IMR-90 (cell line): ENCODE measurements at regions not wholly inside any gene's neighbourhood (a gene's known extent, or its start where the extent isn't known, plus 50 kb on each side); places are given as distances from the start of the nearest gene placed in this dataset.

Source experiments
- ATAC-seq: fragments of 200-7000 bp; cut with Tn5 transposase; 2 replicates; pipeline ENCODE4 v1.9.1; 2020; ENCODE audit warnings: low read depth, mild to moderate bottlenecking, moderate library complexity
- BruUV-seq: library from RNA; stranded (reverse); fragments of 400-500 nt; replicated peaks from 2 replicates; lab custom pipeline; 2021; lab: Mats Ljungman, UMichigan
- CTCF ChIA-PET: fragments of 300-600 bp; formaldehyde crosslinking; extraction: SDS; loops from one replicate; lab custom pipeline; 2021; ENCODE audit warnings: antibody characterized with exemption; lab: Yijun Ruan, JAX
- POLR2A ChIA-PET: fragments of 300-600 bp; sonication (Branson Sonifier 250); formaldehyde crosslinking; loops from one replicate; lab custom pipeline; 2022; ENCODE audit warnings: antibody characterized with exemption; ENCODE audit not compliant: unreplicated experiment; lab: Charles Lee
- DNase-seq: peaks from one replicate; pipeline ENCODE4 v3.0.0; 2013
- H2AFZ ChIP-seq: replicated peaks from 2 replicates; pipeline ENCODE3; 2013; ENCODE audit warnings: low read length, mild to moderate bottlenecking; ENCODE audit not compliant: poor library complexity
- H2AK5ac ChIP-seq: 2 replicates; pipeline ENCODE4 v1.6.1; 2013; ENCODE audit warnings: low read depth, low read length, inconsistent platforms
- H2AK9ac ChIP-seq: replicated peaks from 2 replicates; pipeline ENCODE3; 2013; ENCODE audit warnings: mild to moderate bottlenecking, low read depth, low read length, moderate library complexity; ENCODE audit not compliant: poor library complexity
- H2BK120ac ChIP-seq: 2 replicates; pipeline ENCODE4 v1.6.1; 2013; ENCODE audit warnings: low read depth, low read length, inconsistent platforms
- H2BK15ac ChIP-seq: 3 replicates; pipeline ENCODE4 v1.6.1; 2013; ENCODE audit warnings: low read depth, low read length, inconsistent platforms
- H2BK20ac ChIP-seq: 2 replicates; pipeline ENCODE4 v1.6.1; 2013; ENCODE audit warnings: low read depth, mild to moderate bottlenecking, inconsistent platforms, low read length, moderate library complexity
- H2BK5ac ChIP-seq: 2 replicates; pipeline ENCODE4 v1.6.1; 2013; ENCODE audit warnings: mild to moderate bottlenecking, low read depth, low read length, inconsistent platforms; ENCODE audit not compliant: poor library complexity, severe bottlenecking
- H3K14ac ChIP-seq: replicated peaks from 2 replicates; pipeline ENCODE4 v1.6.1; 2013; ENCODE audit warnings: low read depth, low read length, inconsistent platforms
- H3K18ac ChIP-seq: 2 replicates; pipeline ENCODE4 v1.6.1; 2013; ENCODE audit warnings: low read depth, low read length, control low read depth
- H3K23ac ChIP-seq: 2 replicates; pipeline ENCODE4 v1.6.1; 2013; ENCODE audit warnings: low read depth, low read length, inconsistent platforms
- H3K27ac ChIP-seq: 2 replicates; pipeline ENCODE4 v1.5.1; 2013; ENCODE audit warnings: mild to moderate bottlenecking, control low read depth, low read length; ENCODE audit not compliant: insufficient read depth
- H3K27me3 ChIP-seq: 2 replicates; pipeline ENCODE4 v1.6.1; 2013; ENCODE audit warnings: low read length; ENCODE audit not compliant: control insufficient read depth, insufficient read depth
- H3K36me3 ChIP-seq: 2 replicates; pipeline ENCODE4 v1.6.1; 2013; ENCODE audit warnings: low read length, mixed read lengths; ENCODE audit not compliant: control insufficient read depth, insufficient read depth
- H3K4ac ChIP-seq: 2 replicates; pipeline ENCODE4 v1.6.1; 2013; ENCODE audit warnings: low read depth, low read length, inconsistent platforms
- H3K4me1 ChIP-seq: 2 replicates; pipeline ENCODE4 v1.6.1; 2013; ENCODE audit warnings: low read length, mixed read lengths; ENCODE audit not compliant: control insufficient read depth, insufficient read depth
- H3K4me2 ChIP-seq: 2 replicates; pipeline ENCODE4 v1.6.1; 2013; ENCODE audit warnings: low read depth, mild to moderate bottlenecking, control low read depth, low read length, moderate library complexity
- H3K4me3 ChIP-seq: 2 replicates; pipeline ENCODE4 v1.5.1; 2013; ENCODE audit warnings: low read depth, mild to moderate bottlenecking, control low read depth, low read length, moderate library complexity; ENCODE audit not compliant: insufficient read depth
- H3K56ac ChIP-seq: 2 replicates; pipeline ENCODE4 v1.6.1; 2013; ENCODE audit warnings: low read length, inconsistent platforms; ENCODE audit not compliant: insufficient read depth; ENCODE audit errors: extremely low read depth
- H3K79me1 ChIP-seq, 2 experiments: 2 replicates each; pipeline ENCODE4 v1.6.1; 2013; ENCODE audit warnings: low read length in 2 of 2, inconsistent platforms in 1 of 2, low read depth in 1 of 2
- H3K9ac ChIP-seq: 2 replicates; pipeline ENCODE4 v1.6.1; 2013; ENCODE audit warnings: low read depth, low read length, control low read depth
- H3K9me1 ChIP-seq: 2 replicates; pipeline ENCODE4 v1.6.1; 2013; ENCODE audit warnings: low read length, inconsistent platforms; ENCODE audit not compliant: insufficient read depth
- H3K9me3 ChIP-seq: 2 replicates; pipeline ENCODE4 v1.6.1; 2013; ENCODE audit warnings: low read length; ENCODE audit not compliant: control insufficient read depth, insufficient read depth
- H4K20me1 ChIP-seq: 2 replicates; pipeline ENCODE4 v1.6.1; 2013; ENCODE audit warnings: low read length, inconsistent platforms; ENCODE audit not compliant: insufficient read depth
- H4K5ac ChIP-seq: 2 replicates; pipeline ENCODE4 v1.6.1; 2013; ENCODE audit warnings: mild to moderate bottlenecking, low read depth, low read length, control low read depth
- H4K8ac ChIP-seq, 2 experiments: 2 replicates each; pipeline ENCODE4 v1.6.1; 2013; ENCODE audit warnings: low read depth in 2 of 2, low read length in 2 of 2, control low read depth in 1 of 2, inconsistent platforms in 1 of 2
- H4K91ac ChIP-seq: 2 replicates; pipeline ENCODE4 v1.6.1; 2013; ENCODE audit warnings: low read depth, low read length, inconsistent platforms; ENCODE audit not compliant: insufficient read depth
- FOS ChIP-seq: fragments of 150-350 bp; IDR thresholded peaks from 2 replicates; pipeline ENCODE4 v1.6.1; 2016; ENCODE audit warnings: low read depth, low read length
- MAFK ChIP-seq: IDR thresholded peaks from 2 replicates; pipeline ENCODE4 v1.6.1; 2012; ENCODE audit warnings: low read depth, low read length, improper control_type of control experiment
- RCOR1 ChIP-seq: IDR thresholded peaks from 2 replicates; pipeline ENCODE4 v1.6.1; 2012; ENCODE audit warnings: mild to moderate bottlenecking, low read length, improper control_type of control experiment; ENCODE audit not compliant: insufficient replicate concordance
- RFX5 ChIP-seq: IDR thresholded peaks from 2 replicates; pipeline ENCODE4 v1.8.0; 2012; ENCODE audit warnings: low read depth, mild to moderate bottlenecking, low read length, moderate library complexity
- dilution Hi-C: fragments of 300-500 bp; cut with HindIII; formaldehyde crosslinking; loops from one replicate; pipeline ENCODE4 v1.14.3; 2018; ENCODE audit warnings: low sequenced_read_pairs; ENCODE audit not compliant: unreplicated experiment
- in situ Hi-C: fragments of 300-500 bp; cut with MboI; formaldehyde crosslinking; loops from 3 replicates; pipeline ENCODE4 v1.14.3; 2019; ENCODE audit warnings: low sequenced_read_pairs, inconsistent platforms, mixed read lengths
- intact Hi-C: fragments of 100-400 bp; cut with micrococcal nuclease; formaldehyde crosslinking; loops from 2 replicates; pipeline ENCODE4 v1.10.0; 2022

GRCh38 chr7:85454904-85455303 is 268.0 kb upstream of the SEMA3D start:
- Histone ChIP-seq H3K56ac (no peak overlapping the region), H3K9me1 (no peaks in the 10 kb centered on the region), H4K91ac (no peak overlapping the region), H4K8ac (no peak overlapping the region), H3K18ac (no peak overlapping the region), H3K4me1 (peaks cover 2% of the 10 kb centered on the region; the same call in 1 of the 2 replicates), H2BK15ac (no peak overlapping the region), H3K4ac (no peak overlapping the region), H3K27me3 (no peaks in the 10 kb centered on the region; the same call in 1 of the 2 replicates), H4K20me1 (no peaks in the 10 kb centered on the region), H4K5ac (no peak overlapping the region), H2AFZ (no peak overlapping the region), H3K79me1 (no peaks in the 10 kb centered on the region), H3K9ac (no peak overlapping the region), H2BK20ac (no peak overlapping the region), H2AK9ac (no peak overlapping the region), H2AK5ac (no peak overlapping the region), H3K23ac (no peak overlapping the region), H3K14ac (no peak overlapping the region), H3K27ac (no peak overlapping the region), H3K4me3 (no peak overlapping the region), H2BK120ac (no peak overlapping the region), H3K36me3 (no peaks in the 10 kb centered on the region), H3K9me3 (no peaks in the 10 kb centered on the region), H3K4me2 (no peak overlapping the region), H2BK5ac (no peak overlapping the region)
- peak; percentile 23 for DNase-seq
- in situ Hi-C loops (no loop called here), dilution Hi-C loops (no loop called here), intact Hi-C loops (no loop called here)
- TF ChIP-seq RFX5 (no peak), MAFK (peak; percentile 20; the same call in 1 of the 2 replicates), RCOR1 (no peak), FOS (no peak)
- POLR2A ChIA-PET, result no interaction called here
- CTCF ChIA-PET, result interaction anchor here (0.6 kb wide), 1 partner anchor 509 kb away, joined by 3 read pairs; no protein-coding TSS in a partner anchor
- BruUV-seq, result no TSS peak
- peak; percentile 29; the same call in 1 of the 2 replicates for ATAC-seq
